Epithelial cell of esophagus (primary cell): ENCODE measurements at regions not wholly inside any gene's neighbourhood (a gene's known extent, or its start where the extent isn't known, plus 50 kb on each side); places are given as distances from the start of the nearest gene placed in this dataset.

Experiments
- DNase-seq: peaks from one replicate; pipeline ENCODE4 v3.0.0; 2010; ENCODE audit warnings: low read depth
- H3K4me3 ChIP-seq: 2 replicates; pipeline ENCODE4 v1.5.1; 2011; ENCODE audit warnings: mild to moderate bottlenecking, low read length, control low read depth
- TF ChIP-seq, protein P1 (sequence below): IDR thresholded peaks from 2 replicates; pipeline ENCODE4 v1.5.1; 2011; ENCODE audit warnings: low read depth, mild to moderate bottlenecking, low read length, control low read depth, inconsistent platforms; ENCODE audit not compliant: insufficient read depth; ENCODE audit errors: missing control alignments

DNA sequence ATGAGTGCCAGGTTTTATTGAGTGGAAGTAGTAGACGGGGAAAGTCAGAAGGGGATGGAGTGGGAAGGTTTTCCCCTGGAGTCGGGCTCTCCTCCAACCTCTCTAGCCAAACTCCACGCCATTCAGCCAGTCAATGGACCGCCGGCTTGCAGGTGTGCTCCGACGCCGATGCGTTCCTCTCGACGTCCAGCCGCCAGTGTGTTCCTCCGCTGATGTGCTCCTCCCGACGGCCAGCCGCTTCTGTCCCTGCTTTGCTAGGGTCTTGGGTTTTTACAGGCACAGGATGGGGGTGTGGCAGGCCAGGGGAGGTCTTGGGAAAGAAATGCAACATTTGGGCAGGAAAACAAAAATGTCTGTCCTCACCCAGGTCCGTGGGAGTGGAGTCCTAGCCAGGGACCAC, 94.3 kb upstream of the TEX51 start:
- DNase-seq, result no peak
- TF ChIP-seq, protein P1, sequence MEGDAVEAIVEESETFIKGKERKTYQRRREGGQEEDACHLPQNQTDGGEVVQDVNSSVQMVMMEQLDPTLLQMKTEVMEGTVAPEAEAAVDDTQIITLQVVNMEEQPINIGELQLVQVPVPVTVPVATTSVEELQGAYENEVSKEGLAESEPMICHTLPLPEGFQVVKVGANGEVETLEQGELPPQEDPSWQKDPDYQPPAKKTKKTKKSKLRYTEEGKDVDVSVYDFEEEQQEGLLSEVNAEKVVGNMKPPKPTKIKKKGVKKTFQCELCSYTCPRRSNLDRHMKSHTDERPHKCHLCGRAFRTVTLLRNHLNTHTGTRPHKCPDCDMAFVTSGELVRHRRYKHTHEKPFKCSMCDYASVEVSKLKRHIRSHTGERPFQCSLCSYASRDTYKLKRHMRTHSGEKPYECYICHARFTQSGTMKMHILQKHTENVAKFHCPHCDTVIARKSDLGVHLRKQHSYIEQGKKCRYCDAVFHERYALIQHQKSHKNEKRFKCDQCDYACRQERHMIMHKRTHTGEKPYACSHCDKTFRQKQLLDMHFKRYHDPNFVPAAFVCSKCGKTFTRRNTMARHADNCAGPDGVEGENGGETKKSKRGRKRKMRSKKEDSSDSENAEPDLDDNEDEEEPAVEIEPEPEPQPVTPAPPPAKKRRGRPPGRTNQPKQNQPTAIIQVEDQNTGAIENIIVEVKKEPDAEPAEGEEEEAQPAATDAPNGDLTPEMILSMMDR, result no peak
- H3K4me3 ChIP-seq, result no peak overlapping the region

DNA sequence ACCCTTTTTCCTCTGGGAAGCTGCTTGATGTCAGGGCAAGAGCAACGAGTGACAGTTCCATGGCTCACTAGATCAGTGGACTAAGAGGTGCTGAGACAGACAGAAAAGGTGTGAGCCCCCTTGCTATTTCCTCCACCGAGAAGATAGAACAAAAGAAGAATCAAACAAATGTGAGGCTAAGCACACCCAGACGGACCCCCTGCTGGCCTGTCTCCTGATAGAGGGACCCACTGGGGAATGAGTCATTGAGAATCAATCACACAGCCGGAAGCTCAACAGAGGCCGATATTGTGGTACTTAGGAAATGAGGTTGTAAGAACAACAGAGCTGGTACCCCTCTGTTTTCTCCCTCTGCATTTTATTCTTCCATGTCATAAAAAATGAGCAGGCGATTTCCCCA, 89.8 kb upstream of the TEX51 start:
- TF ChIP-seq, protein P1, result no peak
- no peak for DNase-seq
- no peak overlapping the region for H3K4me3 ChIP-seq

DNA sequence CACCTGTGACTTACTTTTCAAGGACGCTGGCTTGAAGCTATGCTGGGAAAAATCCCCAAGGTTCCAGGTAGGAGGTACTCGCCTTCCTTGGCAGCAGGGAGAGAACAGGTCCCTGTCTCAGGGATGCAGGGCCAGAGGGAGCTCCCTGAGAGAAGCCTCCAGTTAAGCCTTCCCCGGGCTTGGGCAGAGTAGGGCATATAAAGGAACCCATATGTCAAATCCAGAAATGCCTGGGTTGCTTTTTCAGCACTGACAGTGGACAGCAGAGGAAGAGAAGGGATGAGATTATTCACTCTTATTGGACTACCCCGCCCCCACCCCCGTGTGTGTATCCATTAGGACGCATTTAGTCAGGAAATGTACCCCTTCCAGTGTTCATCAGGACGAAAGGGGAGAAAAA, 89.3 kb upstream of the TEX51 start:
- no peak for DNase-seq
- TF ChIP-seq, protein P1, result no peak
- H3K4me3 ChIP-seq, result no peak overlapping the region

DNA sequence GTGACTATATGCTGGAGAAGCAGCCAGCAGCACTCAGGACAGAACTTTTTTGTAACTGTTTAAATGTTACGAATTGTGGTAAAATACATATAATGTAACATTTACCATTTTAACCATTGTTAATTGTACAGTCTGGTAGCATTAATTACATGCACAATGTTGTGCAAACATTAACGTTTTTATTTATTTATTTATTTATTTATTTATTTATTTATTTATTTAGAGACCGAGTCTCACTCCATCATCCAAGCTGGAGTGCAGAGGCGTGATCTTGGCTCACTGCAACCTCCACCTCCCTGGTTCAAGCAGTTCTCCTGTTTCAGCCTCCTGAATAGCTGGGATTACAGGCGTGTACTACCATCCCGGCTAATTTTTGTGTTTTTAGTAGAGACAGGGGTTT, 88.7 kb upstream of the TEX51 start:
- DNase-seq, result no peak
- H3K4me3 ChIP-seq, result no peak overlapping the region
- TF ChIP-seq, protein P1, result no peak

DNA sequence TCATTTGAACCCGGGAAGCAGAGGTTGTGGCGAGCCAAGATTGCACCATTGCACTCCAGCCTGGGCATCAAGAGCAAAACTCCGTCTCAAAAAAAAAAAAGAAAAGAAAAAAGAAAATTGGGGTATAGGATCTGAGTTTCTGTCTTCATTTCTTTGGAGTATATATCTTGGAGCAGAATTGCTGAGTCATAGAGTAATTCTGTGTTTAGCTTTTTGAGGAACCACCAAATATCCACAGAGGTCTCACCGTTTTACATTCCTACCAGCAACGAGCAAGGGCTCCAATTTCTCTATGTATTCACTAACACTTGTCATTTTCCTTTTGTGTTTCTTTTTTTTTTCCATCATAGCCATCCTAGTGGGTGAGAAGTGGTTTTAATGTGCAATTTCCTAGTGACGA, 87.6 kb upstream of the TEX51 start:
- no peak overlapping the region for H3K4me3 ChIP-seq
- DNase-seq, result no peak
- TF ChIP-seq, protein P1, result no peak

DNA sequence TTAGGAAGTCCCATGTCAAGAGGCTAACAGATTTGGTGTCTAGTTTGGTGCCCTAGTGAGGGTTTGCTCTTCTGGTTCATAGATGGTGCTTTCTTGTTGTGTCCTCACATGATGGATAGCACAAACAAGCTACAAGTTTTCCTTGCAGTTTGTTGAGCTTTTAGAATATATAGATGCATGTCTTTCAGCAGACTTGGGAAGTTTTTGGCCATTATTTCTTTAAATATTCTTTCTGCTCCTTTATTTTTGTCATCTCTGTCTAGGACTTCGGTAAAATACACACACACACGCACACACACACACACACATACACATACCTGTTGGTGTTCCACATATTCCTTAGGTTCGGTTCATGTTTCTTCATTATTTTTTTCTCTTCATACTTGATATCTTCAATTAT, 81.5 kb upstream of the TEX51 start:
- TF ChIP-seq, protein P1, result no peak
- DNase-seq, result no peak
- H3K4me3 ChIP-seq, result no peak overlapping the region

DNA sequence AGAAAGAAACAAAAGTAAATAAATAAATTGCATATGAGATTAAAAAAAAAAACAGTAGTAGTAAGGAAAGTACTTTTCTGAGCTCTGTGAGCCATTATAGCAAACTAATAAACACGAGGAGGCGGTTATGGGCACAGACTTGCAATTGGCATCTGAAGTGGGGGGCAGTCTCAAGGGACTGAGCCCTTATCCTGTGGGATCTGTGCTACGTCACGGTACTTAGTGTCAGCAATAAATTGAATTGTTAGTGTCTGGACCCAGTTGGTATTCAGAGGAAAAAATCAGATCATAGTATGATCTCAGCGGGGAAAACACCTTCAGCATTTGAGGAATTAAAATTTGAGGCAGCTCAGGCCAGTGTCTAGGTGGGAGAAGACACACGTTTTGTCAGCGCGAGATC, 76.6 kb upstream of the TEX51 start:
- DNase-seq, result no peak
- no peak overlapping the region for H3K4me3 ChIP-seq
- TF ChIP-seq, protein P1, result no peak
